Osteoblast (primary cell): ENCODE measurements at regions not wholly inside any gene's neighbourhood (a gene's known extent, or its start where the extent isn't known, plus 50 kb on each side); places are given as distances from the start of the nearest gene placed in this dataset.
"Not testable (repeated sequence)": the region's sequence is repeated elsewhere in the genome, so short reads cannot be mapped to it uniquely, and the experiment has no call there.

Experiments
- DNase-seq: peaks from one replicate; pipeline ENCODE4 v3.0.0; 2011; ENCODE audit warnings: low spot score, mixed read lengths; ENCODE audit not compliant: insufficient read length; ENCODE audit errors: missing footprints
- H2AFZ ChIP-seq: 2 replicates; pipeline ENCODE4 v1.6.0; 2011; ENCODE audit warnings: mild to moderate bottlenecking, low read length
- H3K27ac ChIP-seq: 2 replicates; pipeline ENCODE4 v1.5.1; 2011; ENCODE audit warnings: mild to moderate bottlenecking, low read depth, low read length, moderate library complexity
- H3K27me3 ChIP-seq: 2 replicates; pipeline ENCODE4 v1.6.0; 2012; ENCODE audit warnings: mild to moderate bottlenecking, control low read depth, inconsistent platforms, low read length, moderate library complexity; ENCODE audit not compliant: insufficient read depth
- H3K36me3 ChIP-seq: 2 replicates; pipeline ENCODE4 v1.5.1; 2011; ENCODE audit warnings: mild to moderate bottlenecking, low read length, control low read depth, moderate library complexity; ENCODE audit not compliant: insufficient read depth
- H3K4me1 ChIP-seq: 2 replicates; pipeline ENCODE4 v1.5.1; 2011; ENCODE audit warnings: mild to moderate bottlenecking, low read length, control low read depth, moderate library complexity; ENCODE audit not compliant: insufficient read depth
- H3K4me2 ChIP-seq: 2 replicates; pipeline ENCODE4 v1.6.0; 2011; ENCODE audit warnings: mild to moderate bottlenecking, low read length; ENCODE audit not compliant: insufficient read depth
- H3K4me3 ChIP-seq: fragments of 200-600 bp; sonication (generic); 3 replicates; pipeline ENCODE4 v1.5.1; 2012; ENCODE audit warnings: mild to moderate bottlenecking, low read length, inconsistent platforms; ENCODE audit not compliant: insufficient read depth
- H3K79me2 ChIP-seq: 2 replicates; pipeline ENCODE4 v1.6.0; 2012; ENCODE audit warnings: mild to moderate bottlenecking, low read length, control low read depth, inconsistent platforms; ENCODE audit not compliant: insufficient read depth
- H3K9me3 ChIP-seq: 2 replicates; pipeline ENCODE4 v1.5.1; 2011; ENCODE audit warnings: low read depth, low read length, control low read depth
- H4K20me1 ChIP-seq: 2 replicates; pipeline ENCODE4 v1.6.0; 2012; ENCODE audit warnings: mild to moderate bottlenecking, low read length, control low read depth; ENCODE audit not compliant: insufficient read depth
- TF ChIP-seq, protein P1 (sequence below): IDR thresholded peaks from 2 replicates; pipeline ENCODE4 v1.5.1; 2011; ENCODE audit warnings: mild to moderate bottlenecking, low read depth, low read length, moderate library complexity; ENCODE audit errors: extremely low read depth

DNA sequence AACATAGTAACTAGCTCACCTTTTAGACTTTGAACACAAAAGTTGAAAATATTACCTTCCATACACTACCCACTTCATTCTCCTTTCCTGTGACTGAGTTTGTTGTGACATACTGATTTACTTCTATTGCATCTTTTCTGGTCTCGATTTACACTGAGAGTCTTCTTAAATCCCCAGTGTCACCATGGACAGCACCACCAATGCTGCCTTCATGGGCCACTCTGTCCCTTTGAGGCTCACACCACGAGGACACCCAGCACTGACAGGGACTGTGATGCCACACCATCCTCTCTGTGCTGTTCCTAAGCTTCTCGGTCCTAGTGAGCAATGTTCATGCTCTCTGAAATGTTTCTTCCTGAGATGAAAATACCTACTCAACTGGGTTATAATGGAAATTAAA is 337.1 kb upstream of the IRAK1BP1 start:
- H3K27ac ChIP-seq, result no peak overlapping the region
- no peaks in the 10 kb centered on the region for H3K36me3 ChIP-seq
- DNase-seq, result no peak
- no peak overlapping the region for H2AFZ ChIP-seq
- no peaks in the 10 kb centered on the region for H4K20me1 ChIP-seq
- H3K4me3 ChIP-seq, result no peak overlapping the region
- no peak overlapping the region for H3K4me2 ChIP-seq
- H3K27me3 ChIP-seq, result no peaks in the 10 kb centered on the region
- H3K9me3 ChIP-seq, result no peaks in the 10 kb centered on the region
- H3K79me2 ChIP-seq, result no peaks in the 10 kb centered on the region
- TF ChIP-seq, protein P1, sequence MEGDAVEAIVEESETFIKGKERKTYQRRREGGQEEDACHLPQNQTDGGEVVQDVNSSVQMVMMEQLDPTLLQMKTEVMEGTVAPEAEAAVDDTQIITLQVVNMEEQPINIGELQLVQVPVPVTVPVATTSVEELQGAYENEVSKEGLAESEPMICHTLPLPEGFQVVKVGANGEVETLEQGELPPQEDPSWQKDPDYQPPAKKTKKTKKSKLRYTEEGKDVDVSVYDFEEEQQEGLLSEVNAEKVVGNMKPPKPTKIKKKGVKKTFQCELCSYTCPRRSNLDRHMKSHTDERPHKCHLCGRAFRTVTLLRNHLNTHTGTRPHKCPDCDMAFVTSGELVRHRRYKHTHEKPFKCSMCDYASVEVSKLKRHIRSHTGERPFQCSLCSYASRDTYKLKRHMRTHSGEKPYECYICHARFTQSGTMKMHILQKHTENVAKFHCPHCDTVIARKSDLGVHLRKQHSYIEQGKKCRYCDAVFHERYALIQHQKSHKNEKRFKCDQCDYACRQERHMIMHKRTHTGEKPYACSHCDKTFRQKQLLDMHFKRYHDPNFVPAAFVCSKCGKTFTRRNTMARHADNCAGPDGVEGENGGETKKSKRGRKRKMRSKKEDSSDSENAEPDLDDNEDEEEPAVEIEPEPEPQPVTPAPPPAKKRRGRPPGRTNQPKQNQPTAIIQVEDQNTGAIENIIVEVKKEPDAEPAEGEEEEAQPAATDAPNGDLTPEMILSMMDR, result no peak
- H3K4me1 ChIP-seq, result no peaks in the 10 kb centered on the region

DNA sequence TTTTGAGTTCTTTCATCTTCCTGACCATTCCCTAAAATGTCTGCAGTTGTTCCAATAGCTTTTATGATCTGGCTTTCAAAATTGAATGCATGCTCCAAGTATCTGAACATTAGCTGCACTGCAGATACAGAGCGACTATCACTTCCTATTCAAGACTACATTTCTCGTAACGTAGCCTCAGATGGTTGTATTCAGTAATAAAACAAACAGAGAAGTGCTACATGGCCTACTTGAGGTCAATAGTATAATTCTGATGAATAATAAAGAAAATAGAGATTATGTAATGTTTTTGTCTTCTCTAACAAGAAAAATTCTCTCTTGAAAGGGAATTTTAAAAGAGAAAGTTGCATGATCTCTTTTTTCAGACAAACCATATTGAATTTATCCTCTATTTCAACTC is 333.9 kb upstream of the IRAK1BP1 start:
- peaks cover 7% of the 10 kb centered on the region for H3K4me1 ChIP-seq
- H2AFZ ChIP-seq, result peak overlapping the region; percentile 22
- no peaks in the 10 kb centered on the region for H3K27me3 ChIP-seq
- peak; percentile 18 for DNase-seq
- H3K79me2 ChIP-seq, result no peaks in the 10 kb centered on the region
- no peaks in the 10 kb centered on the region for H3K36me3 ChIP-seq
- no peaks in the 10 kb centered on the region for H4K20me1 ChIP-seq
- H3K27ac ChIP-seq, result no peak overlapping the region
- peak overlapping the region; percentile 54 for H3K4me2 ChIP-seq
- TF ChIP-seq, protein P1, result no peak
- peak overlapping the region; percentile 33 for H3K4me3 ChIP-seq
- no peaks in the 10 kb centered on the region for H3K9me3 ChIP-seq

DNA sequence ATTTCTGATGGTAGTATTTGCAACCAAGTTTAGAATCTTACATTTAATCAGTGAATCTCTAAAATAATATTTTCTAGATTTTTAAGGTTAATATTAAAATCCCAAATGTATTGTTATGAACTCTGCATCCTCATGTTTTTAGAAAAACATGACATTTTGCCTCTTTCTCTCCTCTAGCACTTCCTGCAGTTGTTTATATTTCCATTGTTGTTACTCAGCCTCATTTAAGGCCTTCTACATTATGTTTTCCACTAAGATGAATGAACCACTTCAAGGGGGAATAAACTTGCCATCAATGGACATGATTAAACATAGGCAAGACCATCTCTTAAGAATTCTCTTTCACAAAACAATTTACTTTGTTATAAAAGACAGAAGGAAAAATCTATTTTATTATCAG is 333.5 kb upstream of the IRAK1BP1 start:
- Histone ChIP-seq H4K20me1 (no peaks in the 10 kb centered on the region), H3K4me3 (no peak overlapping the region), H3K4me1 (peaks cover 8% of the 10 kb centered on the region), H3K4me2 (peak overlapping the region; percentile 54), H3K27me3 (no peaks in the 10 kb centered on the region), H3K27ac (no peak overlapping the region), H2AFZ (no peak overlapping the region), H3K9me3 (no peaks in the 10 kb centered on the region), H3K36me3 (no peaks in the 10 kb centered on the region), H3K79me2 (no peaks in the 10 kb centered on the region)
- TF ChIP-seq, protein P1, result no peak
- DNase-seq, result no peak

DNA sequence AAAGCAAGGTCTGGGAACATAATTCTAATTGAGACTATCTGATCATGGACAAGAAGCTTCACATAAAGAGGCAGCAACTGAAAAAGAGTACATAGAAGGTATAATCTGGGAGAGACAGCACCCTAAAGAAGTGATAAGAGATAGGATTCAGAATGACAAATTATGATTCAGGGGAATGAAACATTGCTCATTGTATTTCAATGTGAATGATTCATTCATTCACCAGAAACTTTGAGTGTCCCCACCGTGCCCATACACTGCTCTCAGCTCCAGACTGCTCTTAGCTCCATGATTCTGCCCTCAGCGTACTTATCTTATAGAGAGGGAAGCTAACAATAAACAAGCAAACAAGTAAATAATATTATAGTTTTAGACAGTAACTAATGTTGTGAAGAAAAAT is 329.3 kb upstream of the IRAK1BP1 start:
- Histone ChIP-seq H4K20me1 (no peaks in the 10 kb centered on the region), H3K36me3 (no peaks in the 10 kb centered on the region), H3K27ac (no peak overlapping the region), H3K4me2 (no peak overlapping the region), H3K4me1 (peaks cover 8% of the 10 kb centered on the region), H3K9me3 (no peaks in the 10 kb centered on the region), H3K4me3 (no peak overlapping the region), H3K27me3 (no peaks in the 10 kb centered on the region), H2AFZ (no peak overlapping the region), H3K79me2 (no peaks in the 10 kb centered on the region)
- peak; percentile 29 for DNase-seq
- TF ChIP-seq, protein P1, result no peak

DNA sequence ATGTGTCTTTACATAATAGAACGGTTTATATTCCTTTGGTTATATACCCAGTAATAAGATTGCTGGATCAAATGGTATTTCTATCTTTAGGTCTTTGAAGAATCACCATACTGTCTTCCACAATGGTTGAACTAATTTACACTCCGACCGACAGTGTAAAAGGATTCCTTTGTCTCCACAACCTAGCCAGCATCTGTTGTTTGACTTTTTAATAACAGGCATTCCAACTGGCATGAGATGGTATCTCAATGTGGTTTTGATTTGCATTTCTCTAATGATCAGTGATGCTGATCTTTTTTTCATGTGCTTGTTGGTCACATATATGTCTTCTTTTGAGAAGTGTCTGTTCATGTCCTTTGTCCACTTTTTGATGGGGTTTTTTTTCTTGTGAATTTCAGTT is 319.7 kb upstream of the IRAK1BP1 start:
- not testable (repeated sequence) for H3K36me3 ChIP-seq, H3K79me2 ChIP-seq, H3K27ac ChIP-seq, H4K20me1 ChIP-seq, H3K9me3 ChIP-seq, H2AFZ ChIP-seq, H3K27me3 ChIP-seq, H3K4me3 ChIP-seq, H3K4me1 ChIP-seq, H3K4me2 ChIP-seq, DNase-seq
